ENCODE measurements at regions not wholly inside any gene's neighbourhood (a gene's known extent, or its start where the extent isn't known, plus 50 kb on each side); places are given as distances from the start of the nearest gene placed in this dataset.

DNA sequence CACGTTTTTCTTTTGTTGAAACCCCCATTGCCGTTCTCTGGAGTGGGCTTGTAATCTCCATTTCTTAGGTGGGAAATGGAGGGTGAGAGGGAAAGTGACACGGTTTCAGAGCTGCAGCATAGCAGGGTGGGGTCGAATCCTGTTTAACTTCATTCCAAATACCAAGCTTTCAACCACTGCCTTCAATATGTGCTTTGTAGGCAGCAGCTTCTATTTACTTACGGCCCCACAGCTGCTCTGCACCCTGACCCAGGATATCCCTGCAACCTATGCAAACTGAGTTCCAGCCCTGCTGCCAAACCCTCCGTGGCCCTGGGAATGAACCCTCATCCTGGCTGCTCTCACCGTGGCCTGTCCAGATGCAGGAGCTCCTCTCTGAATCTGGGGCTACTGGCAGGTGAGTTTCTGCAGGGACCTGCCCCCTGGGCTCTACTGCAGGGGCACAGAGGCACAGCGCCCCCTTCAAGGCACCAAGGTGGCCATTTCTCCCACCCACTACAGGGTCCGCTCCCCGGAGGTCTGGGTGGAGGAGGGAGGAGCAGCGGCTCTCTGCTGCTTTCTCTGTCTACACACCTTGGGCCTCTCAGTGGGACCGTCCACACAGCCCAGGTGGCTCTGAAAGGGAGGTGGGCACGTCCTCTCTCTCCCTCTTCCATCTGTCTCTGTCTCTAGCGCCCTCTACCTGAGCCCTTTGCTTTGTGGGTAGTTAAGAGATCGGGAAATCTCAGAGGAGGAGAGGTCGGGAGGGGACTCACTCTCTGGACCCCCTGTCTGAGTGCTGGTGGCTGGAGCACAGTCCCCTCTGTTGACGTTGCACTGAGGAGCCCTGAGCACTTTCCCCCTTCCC is 279.1 kb downstream of the BRD1 start:
- TF ChIP-seq, protein P1, sequence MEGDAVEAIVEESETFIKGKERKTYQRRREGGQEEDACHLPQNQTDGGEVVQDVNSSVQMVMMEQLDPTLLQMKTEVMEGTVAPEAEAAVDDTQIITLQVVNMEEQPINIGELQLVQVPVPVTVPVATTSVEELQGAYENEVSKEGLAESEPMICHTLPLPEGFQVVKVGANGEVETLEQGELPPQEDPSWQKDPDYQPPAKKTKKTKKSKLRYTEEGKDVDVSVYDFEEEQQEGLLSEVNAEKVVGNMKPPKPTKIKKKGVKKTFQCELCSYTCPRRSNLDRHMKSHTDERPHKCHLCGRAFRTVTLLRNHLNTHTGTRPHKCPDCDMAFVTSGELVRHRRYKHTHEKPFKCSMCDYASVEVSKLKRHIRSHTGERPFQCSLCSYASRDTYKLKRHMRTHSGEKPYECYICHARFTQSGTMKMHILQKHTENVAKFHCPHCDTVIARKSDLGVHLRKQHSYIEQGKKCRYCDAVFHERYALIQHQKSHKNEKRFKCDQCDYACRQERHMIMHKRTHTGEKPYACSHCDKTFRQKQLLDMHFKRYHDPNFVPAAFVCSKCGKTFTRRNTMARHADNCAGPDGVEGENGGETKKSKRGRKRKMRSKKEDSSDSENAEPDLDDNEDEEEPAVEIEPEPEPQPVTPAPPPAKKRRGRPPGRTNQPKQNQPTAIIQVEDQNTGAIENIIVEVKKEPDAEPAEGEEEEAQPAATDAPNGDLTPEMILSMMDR (conservative IDR thresholded peaks at IDR 0.05; ENCODE audit: low read length), result peak; percentile 62
- no peak for TF ChIP-seq EZH2phosphoT487 (IDR thresholded peaks at IDR 0.05; ENCODE audit: borderline replicate concordance)
